Right lobe of liver (tissue), 4 donors: ENCODE measurements at regions not wholly inside any gene's neighbourhood (a gene's known extent, or its start where the extent isn't known, plus 50 kb on each side); places are given as distances from the start of the nearest gene placed in this dataset.

Source experiments
- POLR2A ChIP-seq: fragments of 450-650 bp; IDR thresholded peaks from one replicate; pipeline ENCODE4 v1.6.1; 2017; ENCODE audit warnings: antibody characterized with exemption, mild to moderate bottlenecking
- TF ChIP-seq, protein P1 (sequence below), 4 donors: fragments of 200-600 bp in 3 of 4; fragments of 450-650 bp in 1 of 4; IDR thresholded peaks; one replicate each; pipeline versions ENCODE4 v1.5.1 to v1.8.0; 2016 to 2022; ENCODE audit warnings: antibody characterized with exemption in 4 of 4, mild to moderate bottlenecking in 2 of 4
- donor health status: DM: no; HTN: no; CAD: no.
- donor health status: DM: no; HTN: no; CAD: no.
- donor health status: DM: no; HTN: yes; CAD: no.

DNA sequence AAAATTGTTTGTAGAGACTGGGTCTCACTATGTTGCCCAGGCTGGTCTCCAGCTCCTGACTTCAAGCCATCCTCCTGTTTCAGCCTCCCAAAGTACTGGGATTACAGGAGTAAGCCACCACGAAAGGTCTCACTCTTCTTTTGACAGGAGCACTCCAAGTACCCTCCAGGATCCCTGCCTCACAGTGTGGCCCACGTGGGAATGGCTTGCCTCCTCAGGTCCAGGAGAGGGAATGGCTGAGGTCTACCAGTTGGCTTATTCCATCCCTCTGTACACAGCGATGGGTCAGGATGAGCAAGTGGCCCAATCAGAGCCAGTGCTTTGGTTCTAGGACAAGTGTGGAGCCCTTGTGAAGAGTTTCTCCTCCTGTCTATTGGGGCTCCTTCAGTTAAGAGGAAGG, 73.7 kb upstream of the ZNF423 start:
- TF ChIP-seq POLR2A: no peak
- TF ChIP-seq, protein P1, sequence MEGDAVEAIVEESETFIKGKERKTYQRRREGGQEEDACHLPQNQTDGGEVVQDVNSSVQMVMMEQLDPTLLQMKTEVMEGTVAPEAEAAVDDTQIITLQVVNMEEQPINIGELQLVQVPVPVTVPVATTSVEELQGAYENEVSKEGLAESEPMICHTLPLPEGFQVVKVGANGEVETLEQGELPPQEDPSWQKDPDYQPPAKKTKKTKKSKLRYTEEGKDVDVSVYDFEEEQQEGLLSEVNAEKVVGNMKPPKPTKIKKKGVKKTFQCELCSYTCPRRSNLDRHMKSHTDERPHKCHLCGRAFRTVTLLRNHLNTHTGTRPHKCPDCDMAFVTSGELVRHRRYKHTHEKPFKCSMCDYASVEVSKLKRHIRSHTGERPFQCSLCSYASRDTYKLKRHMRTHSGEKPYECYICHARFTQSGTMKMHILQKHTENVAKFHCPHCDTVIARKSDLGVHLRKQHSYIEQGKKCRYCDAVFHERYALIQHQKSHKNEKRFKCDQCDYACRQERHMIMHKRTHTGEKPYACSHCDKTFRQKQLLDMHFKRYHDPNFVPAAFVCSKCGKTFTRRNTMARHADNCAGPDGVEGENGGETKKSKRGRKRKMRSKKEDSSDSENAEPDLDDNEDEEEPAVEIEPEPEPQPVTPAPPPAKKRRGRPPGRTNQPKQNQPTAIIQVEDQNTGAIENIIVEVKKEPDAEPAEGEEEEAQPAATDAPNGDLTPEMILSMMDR (IDR thresholded peaks at IDR 0.05): no peak
